OCI-LY1 (cell line): ENCODE measurements at regions not wholly inside any gene's neighbourhood (a gene's known extent, or its start where the extent isn't known, plus 50 kb on each side); places are given as distances from the start of the nearest gene placed in this dataset.

Source experiments
- CTCF ChIP-seq: fragments of 200-600 bp; sonication (generic), shearing (Covaris generic); IDR thresholded peaks from 2 replicates; pipeline ENCODE4 v1.5.1; 2017; ENCODE audit warnings: mild to moderate bottlenecking, antibody characterized with exemption, low read length, moderate library complexity, mixed read lengths
- EZH2 ChIP-seq: fragments of 200-600 bp; sonication (generic), shearing (Covaris generic); IDR thresholded peaks from 2 replicates; pipeline ENCODE4 v1.8.0; 2017; ENCODE audit warnings: borderline replicate concordance, mixed run types, mild to moderate bottlenecking, antibody characterized with exemption, low read length, moderate library complexity, mixed read lengths

- TF ChIP-seq CTCF (no peak), EZH2 (no peak)
Observed at GRCh38 chr2:236717120-236717519, 147.5 kb downstream of the ACKR3 start.
